Left renal cortex interstitium (tissue), 4 donors: ENCODE measurements at regions not wholly inside any gene's neighbourhood (a gene's known extent, or its start where the extent isn't known, plus 50 kb on each side); places are given as distances from the start of the nearest gene placed in this dataset.

Experiments
- DNase-seq, 4 donors: peaks; one replicate each; pipeline ENCODE4 v3.0.0-alpha.2; 2013; ENCODE audit warnings: low read depth in 4 of 4, low spot score in 2 of 4, missing footprints in 1 of 4

- DNase-seq, result no peak
These were observed 242.6 kb upstream of the PAPPA start for GRCh38 chr9:115910959-115911358.

GRCh38 chr9:115912086-115912485 is 241.5 kb upstream of the PAPPA start:
- DNase-seq, result no peak

- no peak for DNase-seq
These were observed 239.9 kb upstream of the PAPPA start for GRCh38 chr9:115913696-115914095.

- DNase-seq, result no peak
These were observed 239.3 kb upstream of the PAPPA start for GRCh38 chr9:115914291-115914690.

GRCh38 chr9:115921301-115921700 is 232.3 kb upstream of the PAPPA start:
- no peak for DNase-seq

GRCh38 chr9:115922444-115922843 is 231.1 kb upstream of the PAPPA start:
- DNase-seq, result no peak

GRCh38 chr9:115923410-115923809 is 230.2 kb upstream of the PAPPA start:
- no peak for DNase-seq

- DNase-seq, result no peak
These were observed 229.5 kb upstream of the PAPPA start for GRCh38 chr9:115923903-115924668.

- no peak for DNase-seq
These were observed 229.0 kb upstream of the PAPPA start for GRCh38 chr9:115924669-115924987.

- DNase-seq, result no peak
These were observed 228.2 kb upstream of the PAPPA start for GRCh38 chr9:115925424-115925823.

GRCh38 chr9:115930472-115930871 is 223.1 kb upstream of the PAPPA start:
- no peak for DNase-seq

GRCh38 chr9:115938479-115938878 is 215.1 kb upstream of the PAPPA start:
- DNase-seq, result no peak

GRCh38 chr9:115939065-115939765 is 214.4 kb upstream of the PAPPA start:
- DNase-seq, result no peak

- DNase-seq, result no peak
These were observed 211.9 kb upstream of the PAPPA start for GRCh38 chr9:115941561-115942315.

GRCh38 chr9:115943431-115944165 is 210.0 kb upstream of the PAPPA start:
- no peak for DNase-seq

- DNase-seq, result no peak
These were observed 209.2 kb upstream of the PAPPA start for GRCh38 chr9:115944166-115944948.

GRCh38 chr9:115945009-115945431 is 208.6 kb upstream of the PAPPA start:
- DNase-seq, result no peak

GRCh38 chr9:115946530-115946929 is 207.1 kb upstream of the PAPPA start:
- no peak for DNase-seq

GRCh38 chr9:115951977-115952376 is 201.6 kb upstream of the PAPPA start:
- no peak for DNase-seq
